A549 (cell line): ENCODE measurements at regions not wholly inside any gene's neighbourhood (a gene's known extent, or its start where the extent isn't known, plus 50 kb on each side); places are given as distances from the start of the nearest gene placed in this dataset.

Experiments
- CEBPB ChIP-seq, 2 experiments: fragments of >200 bp in 1 of 2; sonication (Bioruptor Twin) in 1 of 2; formaldehyde crosslinking in 1 of 2; IDR thresholded peaks; 2 replicates each; pipeline ENCODE4 v1.6.1; 2012 to 2016
- CTCF ChIP-seq: fragments of >200 bp; sonication (Bioruptor Twin); formaldehyde crosslinking; IDR thresholded peaks from 3 replicates; pipeline ENCODE4 v1.5.1; 2016
- ESRRA ChIP-seq: fragments of 150-350 bp; IDR thresholded peaks from 2 replicates; pipeline ENCODE4 v1.6.1; 2014; ENCODE audit warnings: mild to moderate bottlenecking, low read length, borderline replicate concordance
- JUNB ChIP-seq: fragments of >200 bp; sonication (Bioruptor Twin); formaldehyde crosslinking; IDR thresholded peaks from 2 replicates; pipeline ENCODE4 v1.6.1; 2016
- POLR2A ChIP-seq: IDR thresholded peaks from 2 replicates; pipeline ENCODE4 v1.6.1; 2012; ENCODE audit warnings: mild to moderate bottlenecking, low read length
- REST ChIP-seq: fragments of 200-600 bp; sonication (generic); IDR thresholded peaks from 2 replicates; pipeline ENCODE4 v1.6.1; 2016; ENCODE audit warnings: antibody characterized with exemption, mild to moderate bottlenecking, moderate library complexity
- RFX5 ChIP-seq: fragments of 450-650 bp; IDR thresholded peaks from 2 replicates; pipeline ENCODE4 v1.7.1; 2014; ENCODE audit warnings: antibody characterized with exemption, mild to moderate bottlenecking, moderate library complexity

GRCh38 chr19:21622920-21623319 lies 117.5 kb downstream of the ZNF429 start:
- no peak for TF ChIP-seq ESRRA
- no peak for TF ChIP-seq REST
- TF ChIP-seq CTCF, result no peak
- TF ChIP-seq POLR2A, result no peak
- no peak for TF ChIP-seq JUNB
- no peak for TF ChIP-seq RFX5
- TF ChIP-seq CEBPB (IDR thresholded peaks at IDR 0.05), result no peak
